HCT116 (cell line): ENCODE measurements at regions not wholly inside any gene's neighbourhood (a gene's known extent, or its start where the extent isn't known, plus 50 kb on each side); places are given as distances from the start of the nearest gene placed in this dataset.

ENCODE experiments used
- ATAC-seq: fragments of 200-7000 bp; cut with Tn5 transposase; 2 replicates; pipeline ENCODE4 v1.9.1; 2020; ENCODE audit warnings: mild to moderate bottlenecking, moderate library complexity
- BruUV-seq: library from RNA; stranded (reverse); fragments of 400-500 nt; replicated peaks from 2 replicates; lab custom pipeline; 2021; lab: Mats Ljungman, UMichigan
- CTCF ChIA-PET: fragments of 300-600 bp; sonication (Branson Sonifier 250); formaldehyde crosslinking; loops from one replicate; lab custom pipeline; 2021; ENCODE audit warnings: antibody characterized with exemption; lab: Charles Lee
- POLR2A ChIA-PET: fragments of 300-600, 350-600 bp; sonication (Branson Sonifier 250); formaldehyde crosslinking; loops from one replicate; lab custom pipeline; 2021; ENCODE audit warnings: antibody characterized with exemption; lab: Charles Lee
- RAD21 ChIA-PET, 2 experiments: fragments of 300-600 bp; sonication (Branson Sonifier 250); formaldehyde crosslinking; loops; one replicate each; lab custom pipeline; 2023; ENCODE audit warnings: low total read pairs in 2 of 2; ENCODE audit not compliant: uncharacterized antibody in 2 of 2, unreplicated experiment in 2 of 2, low non-redundant PET in 1 of 2; lab: Charles Lee
- DNase-seq: peaks from one replicate; pipeline ENCODE4 v3.0.0-alpha.2; 2010; ENCODE audit warnings: low read depth, low spot score
- H2AFZ ChIP-seq: fragments of 200-600 bp; shearing (Covaris generic), sonication (generic); 2 replicates; pipeline ENCODE4 v1.6.1; 2017; ENCODE audit warnings: low read depth, mixed run types, mixed read lengths, antibody characterized with exemption, low read length; ENCODE audit not compliant: poor library complexity, severe bottlenecking
- H3K27ac ChIP-seq: 2 replicates; pipeline ENCODE4 v1.5.1; 2012; ENCODE audit warnings: low read depth, low read length
- H3K27me3 ChIP-seq: fragments of 200-600 bp; sonication (generic); 2 replicates; pipeline ENCODE4 v1.6.1; 2016; ENCODE audit warnings: mixed run types, low read length, mixed read lengths; ENCODE audit not compliant: insufficient read depth
- H3K36me3 ChIP-seq, 2 experiments: fragments of 200-500 bp in 1 of 2; fragments of 200-600 bp in 1 of 2; sonication (Bioruptor generic) in 1 of 2; sonication (generic) in 1 of 2; 2 replicates each; pipeline versions ENCODE4 v1.5.1 to v1.6.1; 2014 to 2016; ENCODE audit warnings: low read length in 2 of 2, inconsistent platforms in 1 of 2, mixed read lengths in 1 of 2, mixed run types in 1 of 2; ENCODE audit not compliant: insufficient read depth in 2 of 2, control insufficient read depth in 1 of 2
- H3K4me1 ChIP-seq, 2 experiments: fragments of 200-600 bp in 1 of 2; sonication (generic) in 1 of 2; 2 replicates each; pipeline versions ENCODE4 v1.5.1 to v1.6.1; 2012 to 2017; ENCODE audit warnings: low read length in 2 of 2, inconsistent platforms in 1 of 2, mild to moderate bottlenecking in 1 of 2, mixed read lengths in 1 of 2, mixed run types in 1 of 2, moderate library complexity in 1 of 2; ENCODE audit not compliant: insufficient read depth in 2 of 2, control insufficient read depth in 1 of 2
- H3K4me2 ChIP-seq: fragments of 200-600 bp; sonication (generic); 2 replicates; pipeline ENCODE4 v1.6.1; 2017; ENCODE audit warnings: mixed run types, low read length, mixed read lengths
- H3K4me3 ChIP-seq, 2 experiments: fragments of 200-600 bp in 1 of 2; sonication (generic) in 1 of 2; replicated peaks in 1 of 2; 2 replicates each; pipeline ENCODE4 v1.5.1; 2011 to 2016; ENCODE audit warnings: low read length in 2 of 2, control low read depth in 1 of 2, low read depth in 1 of 2, mild to moderate bottlenecking in 1 of 2, mixed read lengths in 1 of 2, mixed run types in 1 of 2
- H3K79me2 ChIP-seq: fragments of 200-600 bp; sonication (generic); 2 replicates; pipeline ENCODE4 v1.6.1; 2017; ENCODE audit warnings: mild to moderate bottlenecking, mixed run types, low read length, moderate library complexity, mixed read lengths; ENCODE audit not compliant: insufficient read depth
- H3K9ac ChIP-seq: fragments of 200-600 bp; sonication (generic); 2 replicates; pipeline ENCODE4 v1.6.1; 2016; ENCODE audit warnings: low read length, mixed read lengths
- H3K9me2 ChIP-seq: fragments of 200-600 bp; sonication (generic), shearing (Covaris generic); 2 replicates; pipeline ENCODE4 v1.6.1; 2017; ENCODE audit warnings: mixed run types, mild to moderate bottlenecking, moderate library complexity; ENCODE audit not compliant: insufficient read depth
- H3K9me3 ChIP-seq, 2 experiments: fragments of 200-500 bp in 1 of 2; fragments of 200-600 bp in 1 of 2; sonication (Bioruptor generic) in 1 of 2; sonication (generic) in 1 of 2; 2 replicates each; pipeline ENCODE4 v1.6.1; 2014 to 2017; ENCODE audit warnings: low read length in 2 of 2, mixed read lengths in 2 of 2, inconsistent platforms in 1 of 2, low read depth in 1 of 2, mild to moderate bottlenecking in 1 of 2, mixed run types in 1 of 2, moderate library complexity in 1 of 2; ENCODE audit not compliant: control insufficient read depth in 1 of 2, insufficient read depth in 1 of 2
- H4K20me1 ChIP-seq: fragments of 200-600 bp; sonication (generic), shearing (Covaris generic); 2 replicates; pipeline ENCODE4 v1.6.1; 2017; ENCODE audit warnings: mixed run types, mild to moderate bottlenecking, moderate library complexity; ENCODE audit not compliant: insufficient read depth
- CEBPB ChIP-seq: IDR thresholded peaks from 2 replicates; pipeline ENCODE4 v1.6.1; 2012; ENCODE audit warnings: low read depth
- CTCF ChIP-seq, 3 experiments: fragments of 200-600 bp in 1 of 3; sonication (generic) in 1 of 3; IDR thresholded peaks in 2 of 3; conservative IDR thresholded peaks in 1 of 3; 2 replicates each; pipeline ENCODE4 v1.5.1; 2012 to 2017; ENCODE audit warnings: low read depth in 2 of 3, low read length in 2 of 3, antibody characterized with exemption in 1 of 3, borderline replicate concordance in 1 of 3, control low read depth in 1 of 3, mild to moderate bottlenecking in 1 of 3, mixed read lengths in 1 of 3, mixed run types in 1 of 3, moderate library complexity in 1 of 3; ENCODE audit not compliant: insufficient read depth in 1 of 3
- ELF1 ChIP-seq: IDR thresholded peaks from 2 replicates; pipeline ENCODE4 v1.6.1; 2012; ENCODE audit warnings: low read depth, borderline replicate concordance
- EZH2 ChIP-seq: fragments of 200-600 bp; sonication (generic); IDR thresholded peaks from 2 replicates; pipeline ENCODE4 v1.6.1; 2017; ENCODE audit warnings: antibody characterized with exemption, mixed run types
- SP1 ChIP-seq: IDR thresholded peaks from 2 replicates; pipeline ENCODE4 v1.6.1; 2012; ENCODE audit warnings: low read depth
- YY1 ChIP-seq: IDR thresholded peaks from 2 replicates; pipeline ENCODE4 v1.6.1; 2011; ENCODE audit warnings: low read length, low read depth, moderate library complexity, mild to moderate bottlenecking; ENCODE audit not compliant: insufficient replicate concordance; ENCODE audit errors: extremely low read depth
- ZBTB33 ChIP-seq: IDR thresholded peaks from 2 replicates; pipeline ENCODE4 v1.6.1; 2011; ENCODE audit warnings: mild to moderate bottlenecking, low read length, moderate library complexity; ENCODE audit not compliant: insufficient replicate concordance; ENCODE audit errors: extremely low read depth
- ZNF274 ChIP-seq: fragments of 200-500 bp; sonication (Bioruptor generic); IDR thresholded peaks from 2 replicates; pipeline ENCODE4 v1.6.1; 2014; ENCODE audit warnings: mild to moderate bottlenecking, low read depth, low read length, inconsistent platforms
- intact Hi-C: fragments of 100-400 bp; cut with micrococcal nuclease; formaldehyde crosslinking; loops from 2 replicates; pipeline ENCODE4 v1.10.0; 2022

GRCh38 chr20:54860716-54861115 lies 385.3 kb downstream of the DOK5 start (continued):
- TF ChIP-seq ZBTB33 (no peak), SP1 (no peak)

- peaks cover 19 to 22% of the 10 kb centered on the region in 2 experiments; a peak in 2 of 4 replicates for H3K9me3 ChIP-seq
- ChIA-PET POLR2A (no interaction called here), CTCF (no interaction called here), RAD21 (no interaction called here)
- no peak overlapping the region for H3K9ac ChIP-seq
- H3K4me3 ChIP-seq = no peak overlapping the region
- H3K27ac ChIP-seq = no peak overlapping the region
- no peak overlapping the region for H2AFZ ChIP-seq
- H3K36me3 ChIP-seq = no peaks in the 10 kb centered on the region
- H4K20me1 ChIP-seq = no peaks in the 10 kb centered on the region
- BruUV-seq = no TSS peak
- intact Hi-C loops = no loop called here
- no peak for ATAC-seq
- no peaks in the 10 kb centered on the region for H3K9me2 ChIP-seq
- no peak for DNase-seq
- no peaks in the 10 kb centered on the region for H3K79me2 ChIP-seq
- no peak for TF ChIP-seq CEBPB
- no peak for TF ChIP-seq CTCF (IDR thresholded peaks at IDR 0.05 in 2 of 3, conservative IDR thresholded peaks at IDR 0.05 in 1 of 3; ENCODE audit: borderline replicate concordance in 1 of 3, insufficient read depth in 1 of 3, low read depth in 2 of 3, low read length in 2 of 3)
- TF ChIP-seq YY1 = no peak
- no peak for TF ChIP-seq EZH2
- TF ChIP-seq SP1 = no peak
- TF ChIP-seq ELF1 = no peak
- TF ChIP-seq ZNF274 = no peak
- no peaks in the 10 kb centered on the region for H3K4me1 ChIP-seq
- no peak overlapping the region for H3K4me2 ChIP-seq
- H3K27me3 ChIP-seq = no peaks in the 10 kb centered on the region
These were observed 380.8 kb downstream of the DOK5 start for GRCh38 chr20:54856202-54856601.
